Stomach (tissue), 8 donors: ENCODE measurements at regions not wholly inside any gene's neighbourhood (a gene's known extent, or its start where the extent isn't known, plus 50 kb on each side); places are given as distances from the start of the nearest gene placed in this dataset.

Experiments used
- DNase-seq, 2 donors: peaks; one replicate each; pipeline versions ENCODE4 v3.0.0 to v3.0.0-alpha.2; 2013 to 2019
- H3K27ac ChIP-seq, 5 donors: fragments of 200-600 bp in 4 of 5; sonication (generic) in 4 of 5; one replicate each; pipeline ENCODE4 v1.5.1; 2013 to 2019; ENCODE audit warnings: mild to moderate bottlenecking in 1 of 5, moderate library complexity in 1 of 5
- H3K27me3 ChIP-seq, 3 donors: fragments of 200-600 bp; sonication (generic); one replicate each; pipeline ENCODE4 v1.5.1; 2017 to 2019; ENCODE audit warnings: mixed run types in 1 of 3
- H3K36me3 ChIP-seq, 4 donors: fragments of 200-600 bp; sonication (generic); 1 replicate in 3 of 4; 2 replicates in 1 of 4; pipeline ENCODE4 v1.5.1; 2016 to 2019
- H3K4me1 ChIP-seq, 4 donors: fragments of 200-600 bp; sonication (generic); one replicate each; pipeline ENCODE4 v1.5.1; 2016 to 2019
- H3K4me3 ChIP-seq, 4 donors: fragments of 200-600 bp; sonication (generic) in 3 of 4; one replicate each; pipeline ENCODE4 v1.5.1; 2016 to 2019; ENCODE audit warnings: mild to moderate bottlenecking in 1 of 4
- H3K9me3 ChIP-seq, 4 donors: fragments of 200-600 bp; sonication (generic); one replicate each; pipeline ENCODE4 v1.5.1; 2016 to 2019
- EP300 ChIP-seq: sonication (generic); formaldehyde crosslinking; IDR thresholded peaks from one replicate; pipeline ENCODE4 v1.6.1; 2017; ENCODE audit warnings: antibody characterized with exemption
- POLR2A ChIP-seq, 4 donors: fragments of 450-650 bp; IDR thresholded peaks; one replicate each; pipeline ENCODE4 v1.6.1; 2016; ENCODE audit warnings: antibody characterized with exemption in 4 of 4, control low read depth in 2 of 4, mild to moderate bottlenecking in 1 of 4, moderate library complexity in 1 of 4
- POLR2AphosphoS5 ChIP-seq, 3 donors: sonication (generic); formaldehyde crosslinking; IDR thresholded peaks; one replicate each; pipeline ENCODE4 v1.6.1; 2016; ENCODE audit warnings: antibody characterized with exemption in 3 of 3
- WGBS, 5 donors: extraction: QIAGEN DNeasy Blood & Tissue Kit in 3 of 5; methylation state at CpG; one replicate each; pipeline versions ENCODE4 v1.1.5 to v1.1.7; 2013 to 2018; 5-methylcytosine and 5-hydroxymethylcytosine counted together
- intact Hi-C: fragments of 100-400 bp; cut with DNase I; formaldehyde crosslinking; loops from one replicate; pipeline ENCODE4 v1.15.1; 2023; ENCODE audit warnings: low total_unique reads
- TF ChIP-seq, protein P1 (sequence below), 7 experiments: fragments of 450-650 bp in 4 of 7; fragments of 200-600 bp in 3 of 7; sonication (generic) in 3 of 7; IDR thresholded peaks; one replicate each; pipeline ENCODE4 v1.5.1; 2016 to 2019; ENCODE audit warnings: antibody characterized with exemption in 7 of 7, control low read depth in 2 of 7, mild to moderate bottlenecking in 1 of 7
- donor health status: healthy with polysubstance abuse.
- donor health status: Bipolar disorder and iron deficiency.
- donor health status: healthy.

DNA sequence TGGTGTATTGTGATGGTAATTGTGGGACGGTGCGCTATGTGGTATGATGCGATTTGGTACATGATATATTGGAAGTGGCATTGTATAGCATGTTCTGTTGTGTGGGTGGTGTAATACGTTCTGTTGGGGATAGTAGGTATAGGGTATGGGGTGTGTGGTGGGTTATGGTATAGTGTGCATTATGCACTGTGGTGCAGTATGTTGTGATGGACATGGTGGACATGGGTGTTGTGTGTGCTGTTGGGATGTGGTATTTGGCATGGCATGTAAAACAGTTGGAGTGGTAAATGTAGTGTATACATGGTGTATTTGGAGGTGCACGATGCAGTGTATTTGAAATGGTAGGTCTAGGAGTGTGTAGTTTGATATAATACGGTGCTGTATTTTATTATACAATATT is 170.6 kb upstream of the CNTNAP4 start:
- WGBS, 5 donors, result 84 to 96% (median 92%) methylated on average over 6 of the region's 6 CpGs
- DNase-seq, result no peak
- Histone ChIP-seq H3K27me3 (no peaks in the 10 kb centered on the region), H3K36me3 (no peaks in the 10 kb centered on the region), H3K9me3 (peaks cover 7 to 39% (median 11%) of the 10 kb centered on the region in 4 donors), H3K27ac (no peak overlapping the region), H3K4me3 (no peak overlapping the region), H3K4me1 (no peaks in the 10 kb centered on the region)
- intact Hi-C loops, result no loop called here
- TF ChIP-seq POLR2AphosphoS5 (IDR thresholded peaks at IDR 0.05), result no peak
- TF ChIP-seq EP300, result no peak
- TF ChIP-seq, protein P1, sequence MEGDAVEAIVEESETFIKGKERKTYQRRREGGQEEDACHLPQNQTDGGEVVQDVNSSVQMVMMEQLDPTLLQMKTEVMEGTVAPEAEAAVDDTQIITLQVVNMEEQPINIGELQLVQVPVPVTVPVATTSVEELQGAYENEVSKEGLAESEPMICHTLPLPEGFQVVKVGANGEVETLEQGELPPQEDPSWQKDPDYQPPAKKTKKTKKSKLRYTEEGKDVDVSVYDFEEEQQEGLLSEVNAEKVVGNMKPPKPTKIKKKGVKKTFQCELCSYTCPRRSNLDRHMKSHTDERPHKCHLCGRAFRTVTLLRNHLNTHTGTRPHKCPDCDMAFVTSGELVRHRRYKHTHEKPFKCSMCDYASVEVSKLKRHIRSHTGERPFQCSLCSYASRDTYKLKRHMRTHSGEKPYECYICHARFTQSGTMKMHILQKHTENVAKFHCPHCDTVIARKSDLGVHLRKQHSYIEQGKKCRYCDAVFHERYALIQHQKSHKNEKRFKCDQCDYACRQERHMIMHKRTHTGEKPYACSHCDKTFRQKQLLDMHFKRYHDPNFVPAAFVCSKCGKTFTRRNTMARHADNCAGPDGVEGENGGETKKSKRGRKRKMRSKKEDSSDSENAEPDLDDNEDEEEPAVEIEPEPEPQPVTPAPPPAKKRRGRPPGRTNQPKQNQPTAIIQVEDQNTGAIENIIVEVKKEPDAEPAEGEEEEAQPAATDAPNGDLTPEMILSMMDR (IDR thresholded peaks at IDR 0.05), result no peak
- no peak for TF ChIP-seq POLR2A (IDR thresholded peaks at IDR 0.05)

DNA sequence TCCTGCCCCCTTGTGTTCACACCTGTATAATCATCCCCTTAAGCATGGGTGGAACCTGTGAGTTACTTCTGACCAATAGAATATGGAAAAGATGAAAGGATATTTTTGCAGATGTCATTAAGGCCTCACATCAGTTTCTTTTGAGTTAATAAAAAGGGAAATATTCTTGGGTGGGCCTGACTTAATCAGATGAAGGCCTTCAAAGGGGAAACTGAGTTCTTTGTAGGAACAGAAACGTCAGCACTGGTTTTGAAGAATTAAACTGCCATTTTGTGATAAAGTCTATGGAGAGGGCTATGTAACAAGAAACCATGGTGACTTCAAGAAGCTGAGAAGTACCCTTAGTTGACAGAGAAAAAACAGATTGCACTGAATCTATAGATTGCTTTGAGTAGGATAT is 168.7 kb upstream of the CNTNAP4 start:
- no peaks in the 10 kb centered on the region for H3K4me1 ChIP-seq
- no peak for DNase-seq
- H3K27me3 ChIP-seq, result no peaks in the 10 kb centered on the region
- H3K27ac ChIP-seq, result no peak overlapping the region
- H3K9me3 ChIP-seq, result peaks cover 3 to 24% (median 5%) of the 10 kb centered on the region in 4 donors
- H3K36me3 ChIP-seq, result no peaks in the 10 kb centered on the region
- TF ChIP-seq POLR2AphosphoS5 (IDR thresholded peaks at IDR 0.05), result no peak
- H3K4me3 ChIP-seq, result no peak overlapping the region
- intact Hi-C loops, result no loop called here
- WGBS, 5 donors, result 40 to 74% (median 49%) methylated on average over 1 of the region's 1 CpG

DNA sequence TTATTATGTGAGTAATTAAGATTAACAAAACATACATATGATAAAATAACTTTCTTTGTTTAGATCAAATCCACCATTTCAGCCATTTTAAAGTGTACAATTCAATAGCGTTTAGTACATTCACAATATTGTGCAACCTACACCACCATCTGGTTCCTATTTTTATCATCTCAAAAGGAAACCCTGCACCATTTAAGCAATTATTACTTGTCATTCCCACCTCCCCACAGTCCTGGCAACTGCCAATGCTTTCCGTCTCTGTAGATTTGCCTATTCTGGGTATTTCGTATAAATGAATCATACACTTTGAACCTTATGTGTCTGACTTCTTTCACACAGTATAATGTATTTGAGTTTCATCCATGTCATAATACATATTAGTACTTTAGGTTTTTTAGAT is 162.5 kb upstream of the CNTNAP4 start:
- WGBS, 5 donors, result 66 to 82% (median 79%) methylated on average over 3 of the region's 3 CpGs
- Histone ChIP-seq H3K9me3 (peaks cover 0 to 16% (median 0%) of the 10 kb centered on the region in 4 donors), H3K4me3 (no peak overlapping the region), H3K36me3 (no peaks in the 10 kb centered on the region), H3K27me3 (no peaks in the 10 kb centered on the region), H3K4me1 (no peaks in the 10 kb centered on the region), H3K27ac (no peak overlapping the region)
- intact Hi-C loops, result no loop called here
- TF ChIP-seq POLR2A (IDR thresholded peaks at IDR 0.05), result no peak
- TF ChIP-seq POLR2AphosphoS5 (IDR thresholded peaks at IDR 0.05), result no peak
- TF ChIP-seq EP300, result no peak
- TF ChIP-seq, protein P1 (IDR thresholded peaks at IDR 0.05), result no peak
- DNase-seq, result no peak

DNA sequence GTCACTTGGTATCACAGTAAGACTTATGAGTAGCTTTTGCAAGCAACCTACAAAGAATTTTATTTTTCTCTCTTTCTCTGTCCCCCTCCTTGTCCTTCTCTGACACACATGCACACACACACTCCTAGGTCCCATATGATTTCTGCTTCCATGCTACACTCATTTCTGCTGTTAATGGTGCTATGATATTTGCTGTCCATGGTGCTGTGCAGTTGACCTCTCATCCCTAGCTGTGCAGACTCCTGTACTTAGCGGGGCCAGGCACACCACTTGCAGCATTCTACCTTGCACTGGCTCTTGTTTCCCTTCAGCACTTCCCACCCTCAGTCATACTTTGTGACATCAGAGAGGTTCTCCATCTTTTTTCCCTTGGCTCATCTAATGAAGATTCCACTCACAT is 158.9 kb upstream of the CNTNAP4 start:
- TF ChIP-seq POLR2AphosphoS5 (IDR thresholded peaks at IDR 0.05), result no peak
- TF ChIP-seq EP300, result no peak
- TF ChIP-seq, protein P1 (IDR thresholded peaks at IDR 0.05), result no peak
- TF ChIP-seq POLR2A (IDR thresholded peaks at IDR 0.05), result no peak
- intact Hi-C loops, result no loop called here
- H3K4me3 ChIP-seq, result no peak overlapping the region

DNA sequence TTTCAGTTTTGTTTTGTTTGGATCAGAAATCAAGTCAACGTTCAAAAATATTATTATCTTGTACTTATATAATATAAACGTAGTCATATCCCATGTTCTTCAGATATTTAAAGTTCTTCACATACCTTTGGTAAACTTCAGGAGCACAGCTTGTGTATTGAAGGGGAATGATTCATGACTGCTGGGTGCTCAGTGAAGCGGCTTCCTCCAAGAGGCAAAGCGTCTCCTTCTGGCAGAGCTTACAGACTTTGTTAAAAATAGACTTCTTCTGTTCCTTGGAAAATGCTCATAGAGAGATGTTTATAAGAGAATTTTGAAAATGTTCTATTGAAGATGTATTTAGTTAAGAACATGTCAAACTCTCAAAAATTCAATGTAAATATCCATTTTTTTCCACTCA is 155.6 kb upstream of the CNTNAP4 start:
- Histone ChIP-seq H3K4me3 (no peak overlapping the region), H3K9me3 (peaks cover 0 to 7% (median 0%) of the 10 kb centered on the region in 4 donors), H3K27ac (no peak overlapping the region), H3K36me3 (no peaks in the 10 kb centered on the region), H3K27me3 (no peaks in the 10 kb centered on the region), H3K4me1 (no peaks in the 10 kb centered on the region)
- intact Hi-C loops, result no loop called here
- 47 to 79% (median 65%) methylated on average over 4 of the region's 4 CpGs for WGBS, 5 donors
- TF ChIP-seq POLR2AphosphoS5 (IDR thresholded peaks at IDR 0.05) (no peak), POLR2A (IDR thresholded peaks at IDR 0.05) (no peak), EP300 (no peak)
- TF ChIP-seq, protein P1 (IDR thresholded peaks at IDR 0.05), result no peak
- DNase-seq, result no peak

More for the DNA sequence above, 158.9 kb upstream of the CNTNAP4 start:
- DNase-seq, result peak in 1 of 2 donors; percentile 4
- Histone ChIP-seq H3K9me3 (peaks cover 0 to 7% (median 0%) of the 10 kb centered on the region in 4 donors), H3K36me3 (no peaks in the 10 kb centered on the region), H3K27ac (no peak overlapping the region), H3K27me3 (no peaks in the 10 kb centered on the region), H3K4me1 (no peaks in the 10 kb centered on the region)
- 52 to 72% (median 70%) methylated on average over 1 of the region's 1 CpG for WGBS, 5 donors
